SK-N-SH treated with all-trans-retinoic acid at 6 μM for 48 hours (cell line): ENCODE measurements at regions not wholly inside any gene's neighbourhood (a gene's known extent, or its start where the extent isn't known, plus 50 kb on each side); places are given as distances from the start of the nearest gene placed in this dataset.

Experiments used
- ATAC-seq: fragments of 200-7000 bp; cut with Tn5 transposase; 3 replicates; pipeline ENCODE4 v1.9.1; 2020; ENCODE audit warnings: mild to moderate bottlenecking, moderate library complexity
- ARNTL ChIP-seq: fragments of 450-650 bp; formaldehyde crosslinking; IDR thresholded peaks from 2 replicates; pipeline ENCODE4 v1.5.0; 2020; ENCODE audit warnings: low read depth, mild to moderate bottlenecking, moderate library complexity, borderline replicate concordance
- BACH2 ChIP-seq: fragments of 250-450 bp; sonication (Bioruptor Pico); IDR thresholded peaks from 2 replicates; pipeline ENCODE4 v1.9.0; 2021; ENCODE audit warnings: mild to moderate bottlenecking, borderline replicate concordance
- CSRNP3 ChIP-seq: fragments of 250-450 bp; sonication (Bioruptor Pico); IDR thresholded peaks from 2 replicates; pipeline ENCODE4 v1.5.1; 2021; ENCODE audit warnings: mild to moderate bottlenecking, moderate library complexity
- ESRRG ChIP-seq: fragments of 250-450 bp; sonication (Bioruptor Pico); IDR thresholded peaks from 2 replicates; pipeline ENCODE4 v1.6.1; 2021; ENCODE audit warnings: mild to moderate bottlenecking
- GLIS3 ChIP-seq: fragments of 250-450 bp; sonication (Bioruptor Pico); IDR thresholded peaks from 2 replicates; pipeline ENCODE4 v1.5.0; 2020; ENCODE audit warnings: mild to moderate bottlenecking, moderate library complexity
- ISL1 ChIP-seq: fragments of 250-450 bp; sonication (Bioruptor Pico); IDR thresholded peaks from 2 replicates; pipeline ENCODE4 v2.1.2; 2022; ENCODE audit warnings: mild to moderate bottlenecking, moderate library complexity
- PATZ1 ChIP-seq: fragments of 250-450 bp; sonication (Bioruptor Pico); IDR thresholded peaks from 2 replicates; pipeline ENCODE4 v1.8.0; 2020; ENCODE audit warnings: mild to moderate bottlenecking, moderate library complexity, borderline replicate concordance
- PPARA ChIP-seq: fragments of 250-450 bp; sonication (Bioruptor Pico); IDR thresholded peaks from 2 replicates; pipeline ENCODE4 v1.5.0; 2020; ENCODE audit warnings: mild to moderate bottlenecking, borderline replicate concordance
- RARB ChIP-seq: fragments of 250-450 bp; sonication (Bioruptor Pico); IDR thresholded peaks from 2 replicates; pipeline ENCODE4 v1.8.0; 2021; ENCODE audit warnings: mild to moderate bottlenecking, moderate library complexity
- TCF4 ChIP-seq: fragments of 250-450 bp; sonication (Bioruptor Pico); IDR thresholded peaks from 2 replicates; pipeline ENCODE4 v1.8.0; 2021; ENCODE audit warnings: mild to moderate bottlenecking, moderate library complexity, borderline replicate concordance
- TOX ChIP-seq: fragments of 250-450 bp; sonication (Bioruptor Pico); IDR thresholded peaks from 2 replicates; pipeline ENCODE4 v1.8.0; 2021; ENCODE audit warnings: mild to moderate bottlenecking, moderate library complexity, borderline replicate concordance
- TSHZ2 ChIP-seq: fragments of 250-450 bp; sonication (Bioruptor Pico); IDR thresholded peaks from 2 replicates; pipeline ENCODE4 v1.5.0; 2020; ENCODE audit warnings: mild to moderate bottlenecking, moderate library complexity
- ZC3H10 ChIP-seq: fragments of 250-450 bp; sonication (Bioruptor Pico); IDR thresholded peaks from 2 replicates; pipeline ENCODE4 v1.5.1; 2021; ENCODE audit warnings: mild to moderate bottlenecking, moderate library complexity
- ZFP30 ChIP-seq: fragments of 450-650 bp; formaldehyde crosslinking; IDR thresholded peaks from 2 replicates; pipeline ENCODE4 v1.5.0; 2022; ENCODE audit warnings: mild to moderate bottlenecking, moderate library complexity
- ZNF565 ChIP-seq: fragments of 450-650 bp; formaldehyde crosslinking; conservative IDR thresholded peaks from 2 replicates; pipeline ENCODE4 v1.5.0; 2020; ENCODE audit warnings: low read depth, mild to moderate bottlenecking, moderate library complexity
- ZNF70 ChIP-seq: fragments of 450-650 bp; formaldehyde crosslinking; IDR thresholded peaks from 2 replicates; pipeline ENCODE4 v1.5.0; 2020; ENCODE audit warnings: mild to moderate bottlenecking, moderate library complexity
- ZNF8 ChIP-seq: fragments of 450-650 bp; formaldehyde crosslinking; IDR thresholded peaks from 2 replicates; pipeline ENCODE4 v1.5.0; 2020; ENCODE audit warnings: mild to moderate bottlenecking, moderate library complexity
- TF ChIP-seq, protein P1 (sequence below): fragments of 250-450 bp; sonication (Bioruptor Pico); IDR thresholded peaks from 2 replicates; pipeline ENCODE4 v1.5.1; 2020; ENCODE audit warnings: low read depth, mild to moderate bottlenecking, moderate library complexity
- TF ChIP-seq, protein P2 (sequence below): fragments of 250-450 bp; sonication (Bioruptor Pico); IDR thresholded peaks from 2 replicates; pipeline ENCODE4 v1.8.0; 2021; ENCODE audit warnings: low read depth, mild to moderate bottlenecking, moderate library complexity, borderline replicate concordance

DNA sequence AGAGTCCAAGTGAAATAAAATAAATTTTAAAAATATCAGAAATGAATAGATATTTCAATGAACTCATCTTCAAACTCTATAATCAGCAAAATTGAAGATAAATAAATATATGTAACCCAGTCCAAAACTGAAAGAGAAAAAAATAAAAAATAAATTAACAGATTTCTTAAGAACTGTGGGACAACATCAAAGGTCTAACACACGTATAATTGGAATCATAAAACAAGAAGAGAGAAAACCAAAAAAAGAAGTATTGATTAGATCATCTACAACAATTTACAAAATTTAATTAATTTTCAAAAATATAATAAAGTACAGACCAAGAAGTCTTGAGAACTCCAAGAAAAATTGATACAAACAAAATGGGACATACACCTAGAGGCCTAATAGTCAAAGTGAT is 625.8 kb upstream of the SORCS1 start:
- no peak for TF ChIP-seq PPARA
- no peak for TF ChIP-seq TCF4
- TF ChIP-seq PATZ1 (CRISPR knock-in tag): no peak
- no peak for TF ChIP-seq GLIS3 (CRISPR knock-in tag)
- TF ChIP-seq, all 23 proteins: peak for 0
- ATAC-seq: no peak

DNA sequence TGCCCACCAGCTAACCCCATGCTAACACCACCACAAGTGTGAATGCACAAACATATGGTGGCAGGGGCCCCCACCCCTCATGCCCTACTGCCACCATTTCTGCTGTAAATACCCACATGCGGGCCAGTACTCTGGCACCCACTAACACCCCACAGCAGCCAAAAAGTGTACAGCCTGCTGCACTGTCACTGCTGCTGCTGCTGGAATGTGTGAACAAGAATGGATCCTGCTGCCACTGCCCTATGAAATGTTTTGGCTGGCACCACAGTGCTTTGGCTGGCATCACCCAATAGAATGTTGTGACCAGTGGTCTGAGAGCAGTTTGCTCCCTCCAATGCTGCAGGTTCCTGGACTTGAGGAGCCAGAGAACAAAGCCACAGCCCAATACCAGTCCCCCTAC is 606.6 kb upstream of the SORCS1 start:
- no peak for ATAC-seq
- no peak for TF ChIP-seq ESRRG (CRISPR knock-in tag)
- TF ChIP-seq TOX (CRISPR knock-in tag): no peak

DNA sequence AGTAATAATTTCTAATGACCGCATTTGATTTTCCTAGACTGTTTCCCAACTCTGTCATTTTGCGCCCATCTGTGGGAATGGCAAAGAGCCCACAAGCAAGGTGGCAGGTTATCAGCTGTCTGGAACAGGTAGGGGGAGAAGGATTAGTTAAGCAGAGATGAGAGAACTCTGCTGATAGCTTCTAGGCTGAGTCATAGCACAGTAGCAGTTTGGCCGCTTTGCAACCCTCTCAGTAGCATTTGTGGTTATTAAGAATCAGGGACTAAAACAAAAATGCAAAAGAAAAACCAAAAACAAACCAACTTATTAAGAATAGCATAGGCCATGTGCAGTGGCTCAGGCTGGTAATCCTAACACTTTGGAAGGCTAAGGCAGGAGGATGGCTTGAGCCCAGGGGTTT is 602.7 kb upstream of the SORCS1 start:
- no peak for ATAC-seq
- TF ChIP-seq GLIS3 (CRISPR knock-in tag) (no peak), CSRNP3 (no peak), PPARA (no peak), ZC3H10 (no peak), ZFP30 (CRISPR knock-in tag) (no peak), PATZ1 (CRISPR knock-in tag) (no peak), TOX (CRISPR knock-in tag) (no peak), TSHZ2 (CRISPR knock-in tag) (no peak), ZNF565 (CRISPR knock-in tag) (no peak), ESRRG (CRISPR knock-in tag) (no peak), BACH2 (CRISPR knock-in tag) (no peak), ZNF70 (CRISPR knock-in tag) (no peak), ISL1 (no peak), ZNF8 (no peak), RARB (CRISPR knock-in tag) (no peak), ARNTL (no peak)
- TF ChIP-seq, protein P1, sequence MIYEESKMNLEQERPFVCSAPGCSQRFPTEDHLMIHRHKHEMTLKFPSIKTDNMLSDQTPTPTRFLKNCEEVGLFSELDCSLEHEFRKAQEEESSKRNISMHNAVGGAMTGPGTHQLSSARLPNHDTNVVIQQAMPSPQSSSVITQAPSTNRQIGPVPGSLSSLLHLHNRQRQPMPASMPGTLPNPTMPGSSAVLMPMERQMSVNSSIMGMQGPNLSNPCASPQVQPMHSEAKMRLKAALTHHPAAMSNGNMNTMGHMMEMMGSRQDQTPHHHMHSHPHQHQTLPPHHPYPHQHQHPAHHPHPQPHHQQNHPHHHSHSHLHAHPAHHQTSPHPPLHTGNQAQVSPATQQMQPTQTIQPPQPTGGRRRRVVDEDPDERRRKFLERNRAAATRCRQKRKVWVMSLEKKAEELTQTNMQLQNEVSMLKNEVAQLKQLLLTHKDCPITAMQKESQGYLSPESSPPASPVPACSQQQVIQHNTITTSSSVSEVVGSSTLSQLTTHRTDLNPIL (CRISPR knock-in tag): no peak
- TF ChIP-seq, protein P2, sequence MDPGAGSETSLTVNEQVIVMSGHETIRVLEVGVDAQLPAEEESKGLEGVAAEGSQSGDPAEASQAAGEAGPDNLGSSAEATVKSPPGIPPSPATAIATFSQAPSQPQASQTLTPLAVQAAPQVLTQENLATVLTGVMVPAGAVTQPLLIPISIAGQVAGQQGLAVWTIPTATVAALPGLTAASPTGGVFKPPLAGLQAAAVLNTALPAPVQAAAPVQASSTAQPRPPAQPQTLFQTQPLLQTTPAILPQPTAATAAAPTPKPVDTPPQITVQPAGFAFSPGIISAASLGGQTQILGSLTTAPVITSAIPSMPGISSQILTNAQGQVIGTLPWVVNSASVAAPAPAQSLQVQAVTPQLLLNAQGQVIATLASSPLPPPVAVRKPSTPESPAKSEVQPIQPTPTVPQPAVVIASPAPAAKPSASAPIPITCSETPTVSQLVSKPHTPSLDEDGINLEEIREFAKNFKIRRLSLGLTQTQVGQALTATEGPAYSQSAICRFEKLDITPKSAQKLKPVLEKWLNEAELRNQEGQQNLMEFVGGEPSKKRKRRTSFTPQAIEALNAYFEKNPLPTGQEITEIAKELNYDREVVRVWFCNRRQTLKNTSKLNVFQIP (CRISPR knock-in tag): no peak
